Naive B cell (primary cell): ENCODE measurements at regions not wholly inside any gene's neighbourhood (a gene's known extent, or its start where the extent isn't known, plus 50 kb on each side); places are given as distances from the start of the nearest gene placed in this dataset.
A peak's percentile ranks its signal among the peaks of the same experiment; 100 is the strongest.

ENCODE experiments used
- ATAC-seq, 2 donors: fragments of 150-1000 bp; cut with Tn5 transposase; 2 replicates each; pipeline ENCODE4 v1.10.0; 2021; ENCODE audit warnings: low read depth in 2 of 2, mild to moderate bottlenecking in 2 of 2, moderate library complexity in 2 of 2
- DNase-seq: peaks from one replicate; pipeline ENCODE4 v3.0.0; 2022
- H3K27ac Mint-ChIP-seq, 6 donors: one replicate each; pipeline ENCODE4 v1.8.0; 2020 to 2022; ENCODE audit warnings: mild to moderate bottlenecking in 6 of 6, mixed read lengths in 6 of 6, moderate library complexity in 5 of 6, inconsistent platforms in 2 of 6
- H3K27me3 Mint-ChIP-seq, 3 donors: one replicate each; pipeline ENCODE4 v1.8.0; 2021 to 2022; ENCODE audit warnings: mixed read lengths in 3 of 3, mild to moderate bottlenecking in 1 of 3
- H3K36me3 Mint-ChIP-seq, 2 donors: one replicate each; pipeline ENCODE4 v1.8.0; 2020 to 2022; ENCODE audit warnings: mixed read lengths in 2 of 2, inconsistent platforms in 1 of 2, mild to moderate bottlenecking in 1 of 2
- H3K4me1 Mint-ChIP-seq, 3 donors: one replicate each; pipeline ENCODE4 v1.8.0; 2020 to 2022; ENCODE audit warnings: mixed read lengths in 3 of 3, inconsistent platforms in 1 of 3, mild to moderate bottlenecking in 1 of 3, moderate library complexity in 1 of 3
- H3K4me3 Mint-ChIP-seq, 8 donors: one replicate each; pipeline ENCODE4 v1.8.0; 2020 to 2022; ENCODE audit warnings: mild to moderate bottlenecking in 8 of 8, mixed read lengths in 8 of 8, moderate library complexity in 8 of 8, inconsistent platforms in 2 of 8
- H3K9me3 Mint-ChIP-seq, 7 donors: one replicate each; pipeline ENCODE4 v1.8.0; 2020 to 2022; ENCODE audit warnings: mixed read lengths in 7 of 7, mild to moderate bottlenecking in 5 of 7, inconsistent platforms in 2 of 7, moderate library complexity in 1 of 7

DNA sequence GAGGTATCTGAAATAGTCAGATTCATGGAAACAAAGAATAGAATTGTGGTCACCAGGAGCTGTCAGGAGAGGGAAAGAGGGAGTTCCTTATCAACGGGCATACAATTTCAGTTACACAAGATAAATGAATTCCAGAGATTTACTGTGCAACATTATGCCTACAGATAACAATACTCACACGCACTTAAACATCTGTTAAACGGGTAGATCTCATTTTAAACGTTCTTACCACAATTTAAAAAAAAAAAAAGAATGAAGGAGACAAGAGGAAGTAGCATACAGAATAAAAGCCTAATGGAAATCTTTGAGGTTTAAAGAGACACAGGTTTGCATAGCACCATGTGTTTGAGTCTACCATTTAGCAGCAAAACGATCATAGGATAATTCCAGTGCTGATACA, 298.0 kb downstream of the DKK2 start:
- no peak overlapping the region for H3K27ac Mint-ChIP-seq
- no peak for ATAC-seq
- H3K9me3 Mint-ChIP-seq = peaks cover 0 to 8% (median 4%) of the 10 kb centered on the region in 7 donors
- no peak for DNase-seq
- no peak overlapping the region for H3K4me3 Mint-ChIP-seq
- no peaks in the 10 kb centered on the region for H3K36me3 Mint-ChIP-seq
- H3K27me3 Mint-ChIP-seq = no peaks in the 10 kb centered on the region
- no peaks in the 10 kb centered on the region for H3K4me1 Mint-ChIP-seq

DNA sequence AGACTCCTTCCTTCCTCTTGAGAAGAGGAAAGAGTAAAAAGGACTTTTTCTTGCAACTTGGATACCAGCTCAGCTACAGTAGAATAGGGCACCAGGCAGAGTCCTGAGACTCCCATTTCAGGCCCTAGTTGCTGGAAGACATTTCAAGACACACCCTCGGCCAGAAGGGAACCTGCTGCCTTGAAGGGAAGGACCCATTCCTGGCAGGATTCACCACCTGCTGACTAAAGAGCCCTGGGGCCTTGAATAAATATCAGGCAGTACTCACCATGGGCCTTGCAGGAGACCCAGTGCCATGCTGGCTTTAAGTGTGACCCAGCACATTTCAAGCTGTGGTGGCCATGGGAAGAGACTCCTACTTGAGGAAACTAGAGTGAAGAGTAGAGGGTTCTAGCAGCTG, 317.6 kb downstream of the DKK2 start:
- no peak for ATAC-seq
- DNase-seq = no peak
- no peaks in the 10 kb centered on the region for H3K4me1 Mint-ChIP-seq
- H3K4me3 Mint-ChIP-seq = no peak overlapping the region
- no peaks in the 10 kb centered on the region for H3K27me3 Mint-ChIP-seq
- no peaks in the 10 kb centered on the region for H3K36me3 Mint-ChIP-seq
- peaks cover 0 to 3% (median 0%) of the 10 kb centered on the region in 7 donors for H3K9me3 Mint-ChIP-seq
- H3K27ac Mint-ChIP-seq = no peak overlapping the region

DNA sequence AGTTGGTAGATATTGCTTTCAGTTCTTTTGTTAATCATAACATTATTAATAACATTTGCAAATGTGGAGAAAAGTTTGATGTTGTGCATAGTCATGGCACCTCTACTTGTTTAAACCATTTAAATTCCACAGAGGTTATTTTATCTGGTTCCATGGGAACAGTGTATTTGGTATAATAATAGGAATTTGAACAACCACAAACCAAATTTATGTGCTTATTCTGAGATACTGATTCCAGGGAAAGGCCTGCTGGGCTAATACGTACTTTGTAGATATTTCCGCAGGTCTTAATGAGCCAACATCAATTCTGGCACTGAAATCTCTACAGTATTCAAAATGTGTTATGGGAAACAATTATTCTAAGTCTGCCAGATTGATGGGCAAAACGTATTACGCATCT, 319.0 kb downstream of the DKK2 start:
- no peaks in the 10 kb centered on the region for H3K4me1 Mint-ChIP-seq
- ATAC-seq = no peak
- no peak overlapping the region for H3K4me3 Mint-ChIP-seq
- DNase-seq = no peak
- no peaks in the 10 kb centered on the region for H3K27me3 Mint-ChIP-seq
- peaks cover 0 to 8% (median 0%) of the 10 kb centered on the region in 7 donors for H3K9me3 Mint-ChIP-seq
- no peak overlapping the region for H3K27ac Mint-ChIP-seq
- H3K36me3 Mint-ChIP-seq = no peaks in the 10 kb centered on the region

DNA sequence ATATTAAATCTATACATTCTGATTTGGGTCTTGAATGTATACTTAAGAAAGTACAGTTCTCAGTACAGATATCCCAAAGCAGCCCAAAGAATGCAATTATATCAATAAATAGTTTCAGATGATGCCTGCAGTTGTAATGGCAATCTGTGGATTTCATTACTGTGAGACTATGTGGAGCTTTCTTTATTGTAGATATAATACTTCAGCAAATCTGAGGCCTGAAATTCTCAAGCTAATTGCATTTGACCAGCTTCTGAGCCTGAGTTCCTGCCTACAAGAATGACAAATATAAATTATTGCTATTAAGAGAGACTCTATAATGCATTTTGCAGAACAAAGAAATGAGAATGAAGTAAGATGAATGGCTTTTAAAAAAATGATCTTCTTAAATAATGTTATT, 320.3 kb downstream of the DKK2 start:
- ATAC-seq = no peak
- H3K27me3 Mint-ChIP-seq = no peaks in the 10 kb centered on the region
- H3K4me1 Mint-ChIP-seq = no peaks in the 10 kb centered on the region
- H3K36me3 Mint-ChIP-seq = no peaks in the 10 kb centered on the region
- H3K27ac Mint-ChIP-seq = no peak overlapping the region
- peaks cover 0 to 8% (median 0%) of the 10 kb centered on the region in 7 donors for H3K9me3 Mint-ChIP-seq
- no peak for DNase-seq
- H3K4me3 Mint-ChIP-seq = no peak overlapping the region

DNA sequence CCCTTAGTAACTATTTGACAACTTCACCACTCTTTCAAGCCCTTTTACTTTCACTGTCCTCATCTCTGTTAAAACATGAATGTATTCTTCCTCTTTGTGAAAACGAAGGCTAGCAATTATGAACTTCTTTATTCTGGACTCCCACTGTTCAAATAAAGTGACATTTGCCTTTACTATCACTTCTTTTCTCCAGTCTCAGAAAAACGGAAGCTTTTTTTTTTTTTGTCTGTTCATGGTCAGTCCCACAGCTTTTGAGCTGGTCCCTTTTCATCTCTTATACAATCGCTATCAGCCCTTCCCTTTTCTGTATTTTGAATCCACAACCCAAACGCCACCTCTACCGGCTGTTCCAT, 327.7 kb downstream of the DKK2 start:
- Mint-ChIP-seq H3K27me3 (no peaks in the 10 kb centered on the region), H3K4me3 (no peak overlapping the region), H3K9me3 (peaks cover 0 to 6% (median 3%) of the 10 kb centered on the region in 7 donors), H3K36me3 (no peaks in the 10 kb centered on the region), H3K4me1 (no peaks in the 10 kb centered on the region), H3K27ac (no peak overlapping the region)
- DNase-seq (no peak), ATAC-seq (no peak)

DNA sequence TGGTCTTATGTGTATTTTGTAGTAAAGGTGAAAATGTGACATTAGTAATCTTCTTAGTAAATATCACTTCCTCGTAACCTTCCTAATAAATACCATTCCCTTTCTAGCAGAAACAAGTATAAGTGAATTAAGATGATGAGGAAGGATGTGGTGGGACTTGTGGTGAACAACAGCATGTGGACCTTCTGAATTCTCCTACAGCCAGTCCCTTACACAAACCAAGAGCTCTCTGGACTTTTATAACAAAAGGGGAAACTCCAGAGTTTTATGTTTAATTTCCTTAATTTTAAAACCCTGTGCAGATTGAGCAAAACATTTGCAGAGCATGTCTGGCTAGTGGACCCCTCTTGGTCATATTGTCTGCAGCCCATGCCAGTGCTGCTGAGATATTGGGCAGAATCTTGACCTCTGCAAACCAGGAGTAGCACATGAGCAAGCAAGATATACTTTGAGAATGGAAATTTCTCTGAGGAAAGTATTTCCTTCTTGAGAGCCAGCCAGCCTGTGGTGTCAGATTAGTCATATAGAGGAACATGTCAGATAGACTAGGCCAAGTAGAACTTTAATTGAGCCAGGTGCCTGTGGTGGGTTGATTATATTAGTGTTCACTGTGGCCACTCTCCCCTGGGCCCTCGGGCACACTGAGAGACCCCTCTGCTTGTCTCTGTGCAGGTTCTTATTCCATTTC, 328.2 kb downstream of the DKK2 start:
- Mint-ChIP-seq H3K9me3 (peaks cover 0 to 7% (median 3%) of the 10 kb centered on the region in 7 donors), H3K27me3 (no peaks in the 10 kb centered on the region), H3K4me1 (no peaks in the 10 kb centered on the region), H3K36me3 (no peaks in the 10 kb centered on the region), H3K4me3 (no peak overlapping the region), H3K27ac (no peak overlapping the region)
- no peak for DNase-seq
- no peak for ATAC-seq

DNA sequence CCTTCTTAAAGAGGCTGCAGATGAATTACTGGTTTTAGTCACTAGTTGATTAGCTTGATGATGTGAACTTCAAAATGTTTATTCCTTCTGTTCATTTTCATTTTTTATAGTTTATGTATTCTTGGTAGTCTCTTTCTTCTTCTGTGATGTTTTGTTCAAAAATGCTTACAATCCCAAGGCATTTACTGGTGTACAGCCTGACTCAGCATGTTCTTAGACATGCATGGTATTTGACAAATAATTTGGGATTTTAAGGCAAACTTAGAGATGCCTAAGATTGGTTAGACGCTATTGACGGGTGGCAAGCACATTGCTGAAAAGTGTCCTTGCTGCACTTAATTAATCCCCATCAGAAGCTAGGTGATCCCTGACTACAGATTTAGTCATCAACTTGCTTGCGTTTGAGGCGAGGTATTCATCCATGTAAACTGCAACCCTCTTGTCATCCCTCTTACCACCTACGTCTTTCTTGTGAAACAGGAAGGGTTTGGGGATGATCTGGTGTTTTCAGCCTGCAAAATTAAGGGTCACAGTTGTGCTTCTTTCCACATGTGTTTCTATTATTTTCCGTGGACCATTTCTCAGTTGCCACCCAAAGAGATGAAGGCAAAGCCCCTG, 331.8 kb downstream of the DKK2 start:
- no peaks in the 10 kb centered on the region for H3K36me3 Mint-ChIP-seq
- no peak overlapping the region for H3K4me3 Mint-ChIP-seq
- peaks cover 0 to 20% (median 7%) of the 10 kb centered on the region in 7 donors for H3K9me3 Mint-ChIP-seq
- no peaks in the 10 kb centered on the region for H3K27me3 Mint-ChIP-seq
- H3K4me1 Mint-ChIP-seq = no peaks in the 10 kb centered on the region
- DNase-seq = no peak
- ATAC-seq = no peak
- no peak overlapping the region for H3K27ac Mint-ChIP-seq

DNA sequence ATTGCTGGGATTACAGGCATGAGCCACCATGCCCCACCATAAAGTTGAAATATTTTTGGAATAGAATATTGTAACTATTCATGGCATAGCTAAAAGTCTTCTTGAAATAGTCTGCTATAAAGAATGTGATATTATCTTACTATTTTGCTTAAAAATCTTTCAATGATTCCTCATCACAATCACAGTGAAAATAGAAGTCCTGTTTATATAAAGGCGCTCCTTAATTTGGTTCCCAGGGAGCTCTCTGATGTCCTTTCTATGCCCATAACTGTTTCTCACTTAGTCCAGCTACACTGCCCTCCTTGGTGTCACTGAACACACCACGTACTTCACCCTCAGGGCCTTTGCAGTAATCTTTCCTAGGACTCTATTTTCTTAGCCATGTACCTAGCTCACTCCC, 331.7 kb upstream of the GIMD1 start:
- H3K9me3 Mint-ChIP-seq = peaks cover 0 to 14% (median 9%) of the 10 kb centered on the region in 7 donors
- H3K27me3 Mint-ChIP-seq = peaks cover 0 to 5% (median 0%) of the 10 kb centered on the region in 3 donors
- H3K36me3 Mint-ChIP-seq = no peaks in the 10 kb centered on the region
- DNase-seq = no peak
- H3K4me1 Mint-ChIP-seq = no peaks in the 10 kb centered on the region
- no peak for ATAC-seq
- H3K4me3 Mint-ChIP-seq = no peak overlapping the region
- H3K27ac Mint-ChIP-seq = no peak overlapping the region

DNA sequence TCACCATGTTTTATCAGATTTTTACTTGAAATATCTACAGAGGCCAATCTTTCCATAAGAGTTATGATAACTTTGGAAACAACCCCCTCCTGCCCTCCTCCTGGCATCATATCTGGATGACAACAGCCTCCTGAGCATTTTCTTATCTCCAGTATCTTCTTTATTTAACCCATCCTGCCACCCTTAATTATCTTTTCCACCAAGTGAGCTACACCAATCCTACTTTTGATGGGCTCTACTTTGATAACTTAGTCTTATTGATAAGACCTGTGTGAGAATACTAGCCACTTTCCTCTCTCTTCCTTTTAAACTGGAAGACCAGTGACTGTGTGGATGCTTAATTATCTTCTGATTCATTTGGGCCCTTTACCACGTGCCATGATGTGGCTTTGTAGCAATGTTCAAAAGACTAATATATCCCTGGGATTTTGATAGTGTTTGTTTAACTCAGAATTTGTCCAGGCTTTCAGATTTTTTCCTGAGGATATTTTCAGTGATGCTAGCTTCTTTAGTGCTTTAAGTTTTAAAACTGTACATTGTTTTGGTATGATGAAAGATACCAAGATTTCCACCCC, 330.1 kb upstream of the GIMD1 start:
- ATAC-seq (no peak), DNase-seq (no peak)
- no peaks in the 10 kb centered on the region for H3K36me3 Mint-ChIP-seq
- H3K4me1 Mint-ChIP-seq = no peaks in the 10 kb centered on the region
- peaks cover 7 to 18% (median 10%) of the 10 kb centered on the region in 7 donors for H3K9me3 Mint-ChIP-seq
- no peak overlapping the region for H3K4me3 Mint-ChIP-seq
- H3K27ac Mint-ChIP-seq = no peak overlapping the region
- peaks cover 0 to 5% (median 0%) of the 10 kb centered on the region in 3 donors for H3K27me3 Mint-ChIP-seq

DNA sequence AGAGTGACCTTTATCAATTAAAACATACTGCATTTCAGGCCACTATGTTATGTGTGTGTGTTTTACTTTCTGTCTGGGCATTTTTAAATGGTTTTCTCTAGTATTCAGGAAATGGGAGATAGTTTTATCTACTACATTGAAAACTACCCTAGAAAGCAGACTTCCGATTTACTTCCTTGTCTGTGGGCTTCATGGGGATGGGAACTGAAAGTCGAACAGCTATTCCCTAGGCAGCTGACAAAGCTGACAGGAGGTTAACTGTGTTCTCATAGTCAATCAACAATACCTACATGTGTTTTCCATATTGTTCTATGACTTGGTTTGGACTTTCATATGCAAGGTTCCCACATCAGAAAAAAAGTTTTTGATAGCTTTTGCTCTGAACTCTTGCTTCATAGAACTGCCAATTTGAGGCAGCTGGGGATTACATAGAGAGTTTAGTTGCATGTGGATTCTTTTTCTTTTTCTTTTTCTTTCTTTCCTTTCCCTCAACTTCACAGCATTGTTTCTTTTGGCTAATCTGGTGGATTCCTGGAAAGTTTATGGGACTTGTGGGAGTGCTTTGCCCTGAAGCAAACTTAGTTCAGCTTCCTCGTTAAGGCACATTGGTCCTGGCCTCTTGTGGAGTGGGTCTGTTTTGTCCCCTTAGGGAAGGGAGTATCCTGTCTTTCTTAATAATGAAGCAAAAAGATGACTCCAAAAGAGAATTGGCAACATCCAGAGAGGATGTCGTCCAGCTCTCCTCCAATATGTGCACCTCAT, 327.1 kb upstream of the GIMD1 start:
- ATAC-seq = no peak
- H3K27ac Mint-ChIP-seq = no peak overlapping the region
- H3K36me3 Mint-ChIP-seq = no peaks in the 10 kb centered on the region
- H3K27me3 Mint-ChIP-seq = peaks cover 0 to 5% (median 0%) of the 10 kb centered on the region in 3 donors
- no peaks in the 10 kb centered on the region for H3K4me1 Mint-ChIP-seq
- H3K9me3 Mint-ChIP-seq = peaks cover 0 to 17% (median 7%) of the 10 kb centered on the region in 7 donors
- DNase-seq = no peak
- H3K4me3 Mint-ChIP-seq = no peak overlapping the region

DNA sequence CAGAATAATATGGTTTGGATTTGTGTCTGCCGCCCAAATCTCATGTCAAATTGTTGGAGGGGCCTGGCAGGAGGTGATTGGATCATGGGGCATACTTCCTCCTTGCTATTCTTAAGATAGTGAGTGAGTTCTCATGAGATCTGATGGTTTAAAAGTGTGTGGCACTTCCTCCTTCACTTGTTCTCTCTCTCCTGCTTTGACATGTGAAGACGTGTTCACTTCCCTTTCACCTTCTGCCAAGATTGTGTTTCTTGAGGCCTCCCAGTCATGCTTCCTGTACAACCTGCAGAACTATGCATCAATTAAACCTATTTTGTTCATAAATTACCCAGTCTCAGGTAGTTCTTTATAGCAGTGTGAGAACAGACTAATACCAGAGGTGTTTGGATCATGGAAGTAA, 325.7 kb upstream of the GIMD1 start:
- peak overlapping the region in 1 of 6 donors; percentile 39 for H3K27ac Mint-ChIP-seq
- no peaks in the 10 kb centered on the region for H3K36me3 Mint-ChIP-seq

DNA sequence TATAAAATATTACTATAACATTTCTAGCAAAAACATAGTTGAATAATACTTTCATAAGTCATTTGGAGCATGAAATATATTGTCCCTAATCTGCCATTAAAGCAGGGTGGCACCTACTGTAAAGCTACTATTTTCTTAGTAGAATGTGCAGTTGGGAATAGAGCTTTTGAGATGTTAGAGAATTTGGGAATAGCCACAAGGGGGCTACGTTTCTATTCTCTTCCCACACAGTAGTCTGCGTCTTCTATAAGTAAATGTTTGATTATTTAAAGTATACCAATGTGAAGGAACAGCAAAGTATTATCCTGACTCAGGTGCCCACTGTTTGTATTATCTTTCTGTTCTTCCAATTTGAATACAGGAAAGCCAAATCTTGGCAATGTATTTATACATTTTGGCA, 323.2 kb upstream of the GIMD1 start:
- Mint-ChIP-seq H3K36me3 (no peaks in the 10 kb centered on the region), H3K9me3 (peaks cover 0 to 13% (median 6%) of the 10 kb centered on the region in 7 donors), H3K4me3 (no peak overlapping the region), H3K27ac (no peak overlapping the region), H3K27me3 (no peaks in the 10 kb centered on the region), H3K4me1 (no peaks in the 10 kb centered on the region)
- no peak for DNase-seq
- no peak for ATAC-seq

More for the DNA sequence above, 325.7 kb upstream of the GIMD1 start:
- Mint-ChIP-seq H3K4me1 (no peaks in the 10 kb centered on the region), H3K27me3 (peaks cover 0 to 5% (median 0%) of the 10 kb centered on the region in 3 donors), H3K4me3 (no peak overlapping the region), H3K9me3 (peaks cover 0 to 13% (median 7%) of the 10 kb centered on the region in 7 donors)
- DNase-seq (no peak), ATAC-seq (no peak)

DNA sequence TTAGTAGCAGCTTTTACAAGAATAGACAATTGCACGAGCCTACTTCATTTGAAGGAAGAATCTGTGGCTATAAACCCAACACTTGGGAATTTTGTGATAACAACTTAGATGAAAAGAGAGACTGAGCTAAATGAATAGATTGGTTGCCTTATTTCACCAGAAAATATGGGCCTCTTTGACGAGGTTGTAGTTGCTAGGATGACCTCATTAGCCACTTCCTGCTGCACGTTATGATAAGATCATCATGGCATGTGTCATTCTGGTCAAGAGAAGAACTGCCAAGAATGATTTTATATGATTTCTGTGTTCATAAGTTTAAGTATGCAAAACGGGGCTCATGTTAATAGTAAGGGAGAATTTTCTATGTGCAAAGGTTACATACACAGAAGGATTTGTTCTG, 321.9 kb upstream of the GIMD1 start:
- ATAC-seq (no peak), DNase-seq (no peak)
- Mint-ChIP-seq H3K36me3 (no peaks in the 10 kb centered on the region), H3K9me3 (peaks cover 0 to 23% (median 9%) of the 10 kb centered on the region in 7 donors), H3K4me3 (no peak overlapping the region), H3K27me3 (no peaks in the 10 kb centered on the region), H3K27ac (no peak overlapping the region), H3K4me1 (no peaks in the 10 kb centered on the region)

DNA sequence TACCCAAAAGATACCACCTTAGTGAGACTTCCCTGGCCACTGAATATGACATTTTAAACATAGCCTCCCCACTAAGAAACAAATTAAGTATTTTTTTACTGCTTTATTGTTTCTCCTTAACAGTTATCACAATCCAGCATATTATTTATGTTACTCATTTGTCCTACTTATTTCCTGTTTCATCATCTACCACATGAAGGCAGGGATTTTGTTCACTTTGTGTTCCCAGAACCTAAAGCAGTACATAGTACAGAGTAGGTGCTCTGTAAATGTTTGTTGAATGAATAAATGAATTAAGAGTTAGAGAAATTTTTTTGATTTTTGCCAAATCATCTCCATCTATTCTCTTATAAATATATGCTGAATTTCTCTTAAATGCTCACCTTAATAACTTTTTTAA, 318.4 kb upstream of the GIMD1 start:
- Mint-ChIP-seq H3K27ac (no peak overlapping the region), H3K4me1 (no peaks in the 10 kb centered on the region), H3K27me3 (no peaks in the 10 kb centered on the region), H3K9me3 (peaks cover 0 to 16% (median 9%) of the 10 kb centered on the region in 7 donors), H3K36me3 (no peaks in the 10 kb centered on the region), H3K4me3 (no peak overlapping the region)
- ATAC-seq = no peak
- DNase-seq = no peak
